HCT116 (cell line): ENCODE measurements at regions not wholly inside any gene's neighbourhood (a gene's known extent, or its start where the extent isn't known, plus 50 kb on each side); places are given as distances from the start of the nearest gene placed in this dataset.

Experiments
- ATAC-seq: fragments of 200-7000 bp; cut with Tn5 transposase; 2 replicates; pipeline ENCODE4 v1.9.1; 2020; ENCODE audit warnings: mild to moderate bottlenecking, moderate library complexity
- BruUV-seq: library from RNA; stranded (reverse); fragments of 400-500 nt; replicated peaks from 2 replicates; lab custom pipeline; 2021; lab: Mats Ljungman, UMichigan
- CTCF ChIA-PET: fragments of 300-600 bp; sonication (Branson Sonifier 250); formaldehyde crosslinking; loops from one replicate; lab custom pipeline; 2021; ENCODE audit warnings: antibody characterized with exemption; lab: Charles Lee
- POLR2A ChIA-PET: fragments of 300-600, 350-600 bp; sonication (Branson Sonifier 250); formaldehyde crosslinking; loops from one replicate; lab custom pipeline; 2021; ENCODE audit warnings: antibody characterized with exemption; lab: Charles Lee
- RAD21 ChIA-PET, 2 experiments: fragments of 300-600 bp; sonication (Branson Sonifier 250); formaldehyde crosslinking; loops; one replicate each; lab custom pipeline; 2023; ENCODE audit warnings: low total read pairs in 2 of 2; ENCODE audit not compliant: uncharacterized antibody in 2 of 2, unreplicated experiment in 2 of 2, low non-redundant PET in 1 of 2; lab: Charles Lee
- DNase-seq: peaks from one replicate; pipeline ENCODE4 v3.0.0-alpha.2; 2010; ENCODE audit warnings: low read depth, low spot score
- H2AFZ ChIP-seq: fragments of 200-600 bp; shearing (Covaris generic), sonication (generic); 2 replicates; pipeline ENCODE4 v1.6.1; 2017; ENCODE audit warnings: low read depth, mixed run types, mixed read lengths, antibody characterized with exemption, low read length; ENCODE audit not compliant: poor library complexity, severe bottlenecking
- H3K27ac ChIP-seq: 2 replicates; pipeline ENCODE4 v1.5.1; 2012; ENCODE audit warnings: low read depth, low read length
- H3K27me3 ChIP-seq: fragments of 200-600 bp; sonication (generic); 2 replicates; pipeline ENCODE4 v1.6.1; 2016; ENCODE audit warnings: mixed run types, low read length, mixed read lengths; ENCODE audit not compliant: insufficient read depth
- H3K36me3 ChIP-seq, 2 experiments: fragments of 200-500 bp in 1 of 2; fragments of 200-600 bp in 1 of 2; sonication (Bioruptor generic) in 1 of 2; sonication (generic) in 1 of 2; 2 replicates each; pipeline versions ENCODE4 v1.5.1 to v1.6.1; 2014 to 2016; ENCODE audit warnings: low read length in 2 of 2, inconsistent platforms in 1 of 2, mixed read lengths in 1 of 2, mixed run types in 1 of 2; ENCODE audit not compliant: insufficient read depth in 2 of 2, control insufficient read depth in 1 of 2
- H3K4me1 ChIP-seq, 2 experiments: fragments of 200-600 bp in 1 of 2; sonication (generic) in 1 of 2; 2 replicates each; pipeline versions ENCODE4 v1.5.1 to v1.6.1; 2012 to 2017; ENCODE audit warnings: low read length in 2 of 2, inconsistent platforms in 1 of 2, mild to moderate bottlenecking in 1 of 2, mixed read lengths in 1 of 2, mixed run types in 1 of 2, moderate library complexity in 1 of 2; ENCODE audit not compliant: insufficient read depth in 2 of 2, control insufficient read depth in 1 of 2
- H3K4me2 ChIP-seq: fragments of 200-600 bp; sonication (generic); 2 replicates; pipeline ENCODE4 v1.6.1; 2017; ENCODE audit warnings: mixed run types, low read length, mixed read lengths
- H3K4me3 ChIP-seq, 2 experiments: fragments of 200-600 bp in 1 of 2; sonication (generic) in 1 of 2; replicated peaks in 1 of 2; 2 replicates each; pipeline ENCODE4 v1.5.1; 2011 to 2016; ENCODE audit warnings: low read length in 2 of 2, control low read depth in 1 of 2, low read depth in 1 of 2, mild to moderate bottlenecking in 1 of 2, mixed read lengths in 1 of 2, mixed run types in 1 of 2
- H3K79me2 ChIP-seq: fragments of 200-600 bp; sonication (generic); 2 replicates; pipeline ENCODE4 v1.6.1; 2017; ENCODE audit warnings: mild to moderate bottlenecking, mixed run types, low read length, moderate library complexity, mixed read lengths; ENCODE audit not compliant: insufficient read depth
- H3K9ac ChIP-seq: fragments of 200-600 bp; sonication (generic); 2 replicates; pipeline ENCODE4 v1.6.1; 2016; ENCODE audit warnings: low read length, mixed read lengths
- H3K9me2 ChIP-seq: fragments of 200-600 bp; sonication (generic), shearing (Covaris generic); 2 replicates; pipeline ENCODE4 v1.6.1; 2017; ENCODE audit warnings: mixed run types, mild to moderate bottlenecking, moderate library complexity; ENCODE audit not compliant: insufficient read depth
- H3K9me3 ChIP-seq, 2 experiments: fragments of 200-500 bp in 1 of 2; fragments of 200-600 bp in 1 of 2; sonication (Bioruptor generic) in 1 of 2; sonication (generic) in 1 of 2; 2 replicates each; pipeline ENCODE4 v1.6.1; 2014 to 2017; ENCODE audit warnings: low read length in 2 of 2, mixed read lengths in 2 of 2, inconsistent platforms in 1 of 2, low read depth in 1 of 2, mild to moderate bottlenecking in 1 of 2, mixed run types in 1 of 2, moderate library complexity in 1 of 2; ENCODE audit not compliant: control insufficient read depth in 1 of 2, insufficient read depth in 1 of 2
- H4K20me1 ChIP-seq: fragments of 200-600 bp; sonication (generic), shearing (Covaris generic); 2 replicates; pipeline ENCODE4 v1.6.1; 2017; ENCODE audit warnings: mixed run types, mild to moderate bottlenecking, moderate library complexity; ENCODE audit not compliant: insufficient read depth
- CBX3 ChIP-seq: IDR thresholded peaks from 2 replicates; pipeline ENCODE4 v1.6.1; 2012; ENCODE audit warnings: low read depth
- CTCF ChIP-seq, 3 experiments: fragments of 200-600 bp in 1 of 3; sonication (generic) in 1 of 3; IDR thresholded peaks in 2 of 3; conservative IDR thresholded peaks in 1 of 3; 2 replicates each; pipeline ENCODE4 v1.5.1; 2012 to 2017; ENCODE audit warnings: low read depth in 2 of 3, low read length in 2 of 3, antibody characterized with exemption in 1 of 3, borderline replicate concordance in 1 of 3, control low read depth in 1 of 3, mild to moderate bottlenecking in 1 of 3, mixed read lengths in 1 of 3, mixed run types in 1 of 3, moderate library complexity in 1 of 3; ENCODE audit not compliant: insufficient read depth in 1 of 3
- EGR1 ChIP-seq: IDR thresholded peaks from 2 replicates; pipeline ENCODE4 v1.6.1; 2012; ENCODE audit warnings: low read depth
- ELF1 ChIP-seq: IDR thresholded peaks from 2 replicates; pipeline ENCODE4 v1.6.1; 2012; ENCODE audit warnings: low read depth, borderline replicate concordance
- EZH2 ChIP-seq: fragments of 200-600 bp; sonication (generic); IDR thresholded peaks from 2 replicates; pipeline ENCODE4 v1.6.1; 2017; ENCODE audit warnings: antibody characterized with exemption, mixed run types
- JUND ChIP-seq: IDR thresholded peaks from 2 replicates; pipeline ENCODE4 v1.6.1; 2012
- POLR2AphosphoS5 ChIP-seq: IDR thresholded peaks from 2 replicates; pipeline ENCODE4 v1.6.1; 2011; ENCODE audit warnings: mild to moderate bottlenecking, low read depth, low read length, moderate library complexity
- RAD21 ChIP-seq: IDR thresholded peaks from 2 replicates; pipeline ENCODE4 v1.6.1; 2012; ENCODE audit warnings: low read depth, mild to moderate bottlenecking
- SP1 ChIP-seq: IDR thresholded peaks from 2 replicates; pipeline ENCODE4 v1.6.1; 2012; ENCODE audit warnings: low read depth
- ZFX ChIP-seq: fragments of 450-650 bp; IDR thresholded peaks from 2 replicates; pipeline ENCODE4 v1.6.1; 2017
- intact Hi-C: fragments of 100-400 bp; cut with micrococcal nuclease; formaldehyde crosslinking; loops from 2 replicates; pipeline ENCODE4 v1.10.0; 2022
- TF ChIP-seq, protein P1 (sequence below): IDR thresholded peaks from 2 replicates; pipeline ENCODE4 v1.6.1; 2012; ENCODE audit warnings: low read depth

GRCh38 chr5:26416911-26417310, 621.5 kb downstream of the CDH9 start:
- Histone ChIP-seq H3K4me3 (no peak overlapping the region), H4K20me1 (no peaks in the 10 kb centered on the region), H3K9me3 (peaks cover 6 to 8% of the 10 kb centered on the region in 2 experiments; a peak in 2 of 4 replicates), H3K9me2 (no peaks in the 10 kb centered on the region), H3K9ac (no peak overlapping the region), H3K79me2 (no peaks in the 10 kb centered on the region), H3K27me3 (no peaks in the 10 kb centered on the region), H3K27ac (no peak overlapping the region), H3K4me2 (no peak overlapping the region), H3K4me1 (no peaks in the 10 kb centered on the region), H2AFZ (no peak overlapping the region), H3K36me3 (no peaks in the 10 kb centered on the region)
- intact Hi-C loops, result no loop called here
- BruUV-seq, result no TSS peak
- TF ChIP-seq JUND, result no peak
- no peak for TF ChIP-seq POLR2AphosphoS5
- TF ChIP-seq CBX3, result no peak
- TF ChIP-seq RAD21, result no peak
- no peak for TF ChIP-seq EGR1
- TF ChIP-seq ZFX, result no peak
- CTCF ChIA-PET, result no interaction called here
- DNase-seq, result no peak
- no peak for ATAC-seq
- POLR2A ChIA-PET, result no interaction called here
- RAD21 ChIA-PET, result no interaction called here

DNA sequence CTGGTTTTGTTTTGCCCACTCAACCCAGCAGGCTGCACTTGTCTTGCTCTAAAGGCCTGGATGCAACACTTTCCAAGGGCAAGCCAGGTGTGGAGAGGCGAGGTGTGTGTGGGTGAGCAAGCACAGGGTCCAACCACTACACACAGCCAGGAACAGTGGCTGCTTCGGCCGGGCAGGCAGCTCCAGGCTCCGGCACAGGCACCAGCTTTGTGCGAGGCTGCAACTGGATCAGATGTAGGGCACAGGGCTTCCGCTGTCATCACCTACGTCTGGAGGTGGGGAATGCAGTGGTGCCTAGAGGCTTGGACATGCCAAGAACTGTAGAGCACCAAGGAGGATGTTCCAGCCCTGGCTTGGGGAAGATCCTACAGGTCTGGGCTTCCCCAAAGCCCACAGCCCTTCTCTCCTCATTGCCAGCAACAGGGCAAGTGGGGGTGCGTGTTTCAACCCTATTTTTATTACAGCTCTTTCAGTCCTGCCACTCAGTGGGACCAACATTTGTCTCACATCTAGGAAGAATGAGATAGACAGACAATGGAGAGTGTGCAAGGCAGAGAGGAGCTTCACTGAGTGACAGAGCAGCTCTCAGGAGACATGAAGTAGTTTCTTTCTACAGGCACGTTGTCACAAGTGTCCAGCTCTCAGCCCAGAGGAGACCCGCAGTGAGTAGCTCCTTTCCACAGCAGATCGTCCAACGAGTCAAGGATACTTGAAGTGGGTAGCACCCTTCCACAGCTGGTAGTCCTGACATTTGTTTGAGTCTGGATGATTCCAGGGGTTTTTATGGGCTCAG, 622.2 kb downstream of the CDH9 start:
- H3K36me3 ChIP-seq, result no peaks in the 10 kb centered on the region
- no peak overlapping the region for H3K4me3 ChIP-seq
- intact Hi-C loops, result no loop called here
- RAD21 ChIA-PET, result no interaction called here
- POLR2A ChIA-PET, result no interaction called here
- no peaks in the 10 kb centered on the region for H3K79me2 ChIP-seq
- ATAC-seq, result no peak
- no peak for DNase-seq
- no peaks in the 10 kb centered on the region for H3K27me3 ChIP-seq
- no peak overlapping the region for H3K4me2 ChIP-seq
- BruUV-seq, result no TSS peak
- H3K27ac ChIP-seq, result no peak overlapping the region
- H2AFZ ChIP-seq, result no peak overlapping the region
- CTCF ChIA-PET, result no interaction called here
- no peaks in the 10 kb centered on the region for H3K4me1 ChIP-seq
- H3K9me2 ChIP-seq, result no peaks in the 10 kb centered on the region
- H4K20me1 ChIP-seq, result no peaks in the 10 kb centered on the region
- peaks cover 0 to 8% of the 10 kb centered on the region in 2 experiments; a peak in 2 of 4 replicates for H3K9me3 ChIP-seq
- H3K9ac ChIP-seq, result no peak overlapping the region
- TF ChIP-seq EGR1 (no peak), ELF1 (no peak), POLR2AphosphoS5 (no peak), SP1 (no peak), EZH2 (no peak), ZFX (no peak), RAD21 (no peak), CTCF (IDR thresholded peaks at IDR 0.05 in 2 of 3, conservative IDR thresholded peaks at IDR 0.05 in 1 of 3; ENCODE audit: borderline replicate concordance in 1 of 3, insufficient read depth in 1 of 3, low read depth in 2 of 3, low read length in 2 of 3) (no peak)
- TF ChIP-seq, protein P1, sequence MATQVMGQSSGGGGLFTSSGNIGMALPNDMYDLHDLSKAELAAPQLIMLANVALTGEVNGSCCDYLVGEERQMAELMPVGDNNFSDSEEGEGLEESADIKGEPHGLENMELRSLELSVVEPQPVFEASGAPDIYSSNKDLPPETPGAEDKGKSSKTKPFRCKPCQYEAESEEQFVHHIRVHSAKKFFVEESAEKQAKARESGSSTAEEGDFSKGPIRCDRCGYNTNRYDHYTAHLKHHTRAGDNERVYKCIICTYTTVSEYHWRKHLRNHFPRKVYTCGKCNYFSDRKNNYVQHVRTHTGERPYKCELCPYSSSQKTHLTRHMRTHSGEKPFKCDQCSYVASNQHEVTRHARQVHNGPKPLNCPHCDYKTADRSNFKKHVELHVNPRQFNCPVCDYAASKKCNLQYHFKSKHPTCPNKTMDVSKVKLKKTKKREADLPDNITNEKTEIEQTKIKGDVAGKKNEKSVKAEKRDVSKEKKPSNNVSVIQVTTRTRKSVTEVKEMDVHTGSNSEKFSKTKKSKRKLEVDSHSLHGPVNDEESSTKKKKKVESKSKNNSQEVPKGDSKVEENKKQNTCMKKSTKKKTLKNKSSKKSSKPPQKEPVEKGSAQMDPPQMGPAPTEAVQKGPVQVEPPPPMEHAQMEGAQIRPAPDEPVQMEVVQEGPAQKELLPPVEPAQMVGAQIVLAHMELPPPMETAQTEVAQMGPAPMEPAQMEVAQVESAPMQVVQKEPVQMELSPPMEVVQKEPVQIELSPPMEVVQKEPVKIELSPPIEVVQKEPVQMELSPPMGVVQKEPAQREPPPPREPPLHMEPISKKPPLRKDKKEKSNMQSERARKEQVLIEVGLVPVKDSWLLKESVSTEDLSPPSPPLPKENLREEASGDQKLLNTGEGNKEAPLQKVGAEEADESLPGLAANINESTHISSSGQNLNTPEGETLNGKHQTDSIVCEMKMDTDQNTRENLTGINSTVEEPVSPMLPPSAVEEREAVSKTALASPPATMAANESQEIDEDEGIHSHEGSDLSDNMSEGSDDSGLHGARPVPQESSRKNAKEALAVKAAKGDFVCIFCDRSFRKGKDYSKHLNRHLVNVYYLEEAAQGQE, result no peak
